HG03442 (cell line): ENCODE measurements at regions not wholly inside any gene's neighbourhood (a gene's known extent, or its start where the extent isn't known, plus 50 kb on each side); places are given as distances from the start of the nearest gene placed in this dataset.

Experiments used
- ATAC-seq: cut with Tn5 transposase; IDR thresholded peaks from one replicate; pipeline ENCODE4 v1.9.1; 2021; ENCODE audit warnings: mild to moderate bottlenecking, moderate library complexity; ENCODE audit not compliant: unreplicated experiment

GRCh38 chr1:83689921-83690868 is 308.7 kb downstream of the TTLL7 start:
- ATAC-seq = no peak

GRCh38 chr1:83682132-83682531 is 316.8 kb downstream of the TTLL7 start:
- no peak for ATAC-seq

GRCh38 chr1:83676106-83676505 is 322.8 kb downstream of the TTLL7 start:
- ATAC-seq = no peak

GRCh38 chr1:83673312-83673711 is 325.6 kb downstream of the TTLL7 start:
- ATAC-seq = peak; percentile 88

- no peak for ATAC-seq
These were observed 327.3 kb downstream of the TTLL7 start for GRCh38 chr1:83671586-83671985.

- no peak for ATAC-seq
These were observed 327.9 kb downstream of the TTLL7 start for GRCh38 chr1:83670909-83671565.

- no peak for ATAC-seq
These were observed 357.0 kb downstream of the TTLL7 start for GRCh38 chr1:83641796-83642443.

GRCh38 chr1:83641206-83641658 is 357.7 kb downstream of the TTLL7 start:
- ATAC-seq = no peak

GRCh38 chr1:83639785-83640184 is 359.1 kb downstream of the TTLL7 start:
- no peak for ATAC-seq

- no peak for ATAC-seq
These were observed 361.3 kb downstream of the TTLL7 start for GRCh38 chr1:83637586-83637985.

- no peak for ATAC-seq
These were observed 361.9 kb downstream of the TTLL7 start for GRCh38 chr1:83637009-83637408.

- ATAC-seq = no peak
These were observed 366.0 kb downstream of the TTLL7 start for GRCh38 chr1:83632906-83633305.

GRCh38 chr1:83631851-83632250 is 367.1 kb downstream of the TTLL7 start:
- ATAC-seq = no peak

- ATAC-seq = no peak
These were observed 371.9 kb downstream of the TTLL7 start for GRCh38 chr1:83627045-83627444.

GRCh38 chr1:83626603-83627002 is 372.3 kb downstream of the TTLL7 start:
- ATAC-seq = no peak

- no peak for ATAC-seq
These were observed 373.3 kb downstream of the TTLL7 start for GRCh38 chr1:83625646-83626045.

- no peak for ATAC-seq
These were observed 378.9 kb downstream of the TTLL7 start for GRCh38 chr1:83620016-83620415.

GRCh38 chr1:83619170-83619896 is 379.6 kb downstream of the TTLL7 start:
- no peak for ATAC-seq

GRCh38 chr1:83617883-83618282 is 381.0 kb downstream of the TTLL7 start:
- ATAC-seq = no peak

GRCh38 chr1:83615370-83615769 is 383.6 kb downstream of the TTLL7 start:
- no peak for ATAC-seq

- no peak for ATAC-seq
These were observed 392.4 kb downstream of the TTLL7 start for GRCh38 chr1:83606416-83606955.
